HCT116 (cell line): ENCODE measurements at regions not wholly inside any gene's neighbourhood (a gene's known extent, or its start where the extent isn't known, plus 50 kb on each side); places are given as distances from the start of the nearest gene placed in this dataset.

ENCODE experiments used
- ATAC-seq: fragments of 200-7000 bp; cut with Tn5 transposase; 2 replicates; pipeline ENCODE4 v1.9.1; 2020; ENCODE audit warnings: mild to moderate bottlenecking, moderate library complexity
- BruUV-seq: library from RNA; stranded (reverse); fragments of 400-500 nt; replicated peaks from 2 replicates; lab custom pipeline; 2021; lab: Mats Ljungman, UMichigan
- CTCF ChIA-PET: fragments of 300-600 bp; sonication (Branson Sonifier 250); formaldehyde crosslinking; loops from one replicate; lab custom pipeline; 2021; ENCODE audit warnings: antibody characterized with exemption; lab: Charles Lee
- POLR2A ChIA-PET: fragments of 300-600, 350-600 bp; sonication (Branson Sonifier 250); formaldehyde crosslinking; loops from one replicate; lab custom pipeline; 2021; ENCODE audit warnings: antibody characterized with exemption; lab: Charles Lee
- RAD21 ChIA-PET, 2 experiments: fragments of 300-600 bp; sonication (Branson Sonifier 250); formaldehyde crosslinking; loops; one replicate each; lab custom pipeline; 2023; ENCODE audit warnings: low total read pairs in 2 of 2; ENCODE audit not compliant: uncharacterized antibody in 2 of 2, unreplicated experiment in 2 of 2, low non-redundant PET in 1 of 2; lab: Charles Lee
- DNase-seq: peaks from one replicate; pipeline ENCODE4 v3.0.0-alpha.2; 2010; ENCODE audit warnings: low read depth, low spot score
- H2AFZ ChIP-seq: fragments of 200-600 bp; shearing (Covaris generic), sonication (generic); 2 replicates; pipeline ENCODE4 v1.6.1; 2017; ENCODE audit warnings: low read depth, mixed run types, mixed read lengths, antibody characterized with exemption, low read length; ENCODE audit not compliant: poor library complexity, severe bottlenecking
- H3K27ac ChIP-seq: 2 replicates; pipeline ENCODE4 v1.5.1; 2012; ENCODE audit warnings: low read depth, low read length
- H3K27me3 ChIP-seq: fragments of 200-600 bp; sonication (generic); 2 replicates; pipeline ENCODE4 v1.6.1; 2016; ENCODE audit warnings: mixed run types, low read length, mixed read lengths; ENCODE audit not compliant: insufficient read depth
- H3K36me3 ChIP-seq, 2 experiments: fragments of 200-500 bp in 1 of 2; fragments of 200-600 bp in 1 of 2; sonication (Bioruptor generic) in 1 of 2; sonication (generic) in 1 of 2; 2 replicates each; pipeline versions ENCODE4 v1.5.1 to v1.6.1; 2014 to 2016; ENCODE audit warnings: low read length in 2 of 2, inconsistent platforms in 1 of 2, mixed read lengths in 1 of 2, mixed run types in 1 of 2; ENCODE audit not compliant: insufficient read depth in 2 of 2, control insufficient read depth in 1 of 2
- H3K4me1 ChIP-seq, 2 experiments: fragments of 200-600 bp in 1 of 2; sonication (generic) in 1 of 2; 2 replicates each; pipeline versions ENCODE4 v1.5.1 to v1.6.1; 2012 to 2017; ENCODE audit warnings: low read length in 2 of 2, inconsistent platforms in 1 of 2, mild to moderate bottlenecking in 1 of 2, mixed read lengths in 1 of 2, mixed run types in 1 of 2, moderate library complexity in 1 of 2; ENCODE audit not compliant: insufficient read depth in 2 of 2, control insufficient read depth in 1 of 2
- H3K4me2 ChIP-seq: fragments of 200-600 bp; sonication (generic); 2 replicates; pipeline ENCODE4 v1.6.1; 2017; ENCODE audit warnings: mixed run types, low read length, mixed read lengths
- H3K4me3 ChIP-seq, 2 experiments: fragments of 200-600 bp in 1 of 2; sonication (generic) in 1 of 2; replicated peaks in 1 of 2; 2 replicates each; pipeline ENCODE4 v1.5.1; 2011 to 2016; ENCODE audit warnings: low read length in 2 of 2, control low read depth in 1 of 2, low read depth in 1 of 2, mild to moderate bottlenecking in 1 of 2, mixed read lengths in 1 of 2, mixed run types in 1 of 2
- H3K79me2 ChIP-seq: fragments of 200-600 bp; sonication (generic); 2 replicates; pipeline ENCODE4 v1.6.1; 2017; ENCODE audit warnings: mild to moderate bottlenecking, mixed run types, low read length, moderate library complexity, mixed read lengths; ENCODE audit not compliant: insufficient read depth
- H3K9ac ChIP-seq: fragments of 200-600 bp; sonication (generic); 2 replicates; pipeline ENCODE4 v1.6.1; 2016; ENCODE audit warnings: low read length, mixed read lengths
- H3K9me2 ChIP-seq: fragments of 200-600 bp; sonication (generic), shearing (Covaris generic); 2 replicates; pipeline ENCODE4 v1.6.1; 2017; ENCODE audit warnings: mixed run types, mild to moderate bottlenecking, moderate library complexity; ENCODE audit not compliant: insufficient read depth
- H3K9me3 ChIP-seq, 2 experiments: fragments of 200-500 bp in 1 of 2; fragments of 200-600 bp in 1 of 2; sonication (Bioruptor generic) in 1 of 2; sonication (generic) in 1 of 2; 2 replicates each; pipeline ENCODE4 v1.6.1; 2014 to 2017; ENCODE audit warnings: low read length in 2 of 2, mixed read lengths in 2 of 2, inconsistent platforms in 1 of 2, low read depth in 1 of 2, mild to moderate bottlenecking in 1 of 2, mixed run types in 1 of 2, moderate library complexity in 1 of 2; ENCODE audit not compliant: control insufficient read depth in 1 of 2, insufficient read depth in 1 of 2
- H4K20me1 ChIP-seq: fragments of 200-600 bp; sonication (generic), shearing (Covaris generic); 2 replicates; pipeline ENCODE4 v1.6.1; 2017; ENCODE audit warnings: mixed run types, mild to moderate bottlenecking, moderate library complexity; ENCODE audit not compliant: insufficient read depth
- CEBPB ChIP-seq: IDR thresholded peaks from 2 replicates; pipeline ENCODE4 v1.6.1; 2012; ENCODE audit warnings: low read depth
- EGR1 ChIP-seq: IDR thresholded peaks from 2 replicates; pipeline ENCODE4 v1.6.1; 2012; ENCODE audit warnings: low read depth
- EZH2 ChIP-seq: fragments of 200-600 bp; sonication (generic); IDR thresholded peaks from 2 replicates; pipeline ENCODE4 v1.6.1; 2017; ENCODE audit warnings: antibody characterized with exemption, mixed run types
- MAX ChIP-seq: IDR thresholded peaks from 2 replicates; pipeline ENCODE4 v1.6.1; 2012
- RAD21 ChIP-seq: IDR thresholded peaks from 2 replicates; pipeline ENCODE4 v1.6.1; 2012; ENCODE audit warnings: low read depth, mild to moderate bottlenecking
- SIN3A ChIP-seq: IDR thresholded peaks from 2 replicates; pipeline ENCODE4 v1.6.1; 2012; ENCODE audit warnings: low read depth
- SP1 ChIP-seq: IDR thresholded peaks from 2 replicates; pipeline ENCODE4 v1.6.1; 2012; ENCODE audit warnings: low read depth
- SRF ChIP-seq: IDR thresholded peaks from 2 replicates; pipeline ENCODE4 v1.6.1; 2012; ENCODE audit warnings: low read depth
- ZBTB33 ChIP-seq: IDR thresholded peaks from 2 replicates; pipeline ENCODE4 v1.6.1; 2011; ENCODE audit warnings: mild to moderate bottlenecking, low read length, moderate library complexity; ENCODE audit not compliant: insufficient replicate concordance; ENCODE audit errors: extremely low read depth
- ZNF274 ChIP-seq: fragments of 200-500 bp; sonication (Bioruptor generic); IDR thresholded peaks from 2 replicates; pipeline ENCODE4 v1.6.1; 2014; ENCODE audit warnings: mild to moderate bottlenecking, low read depth, low read length, inconsistent platforms
- intact Hi-C: fragments of 100-400 bp; cut with micrococcal nuclease; formaldehyde crosslinking; loops from 2 replicates; pipeline ENCODE4 v1.10.0; 2022

DNA sequence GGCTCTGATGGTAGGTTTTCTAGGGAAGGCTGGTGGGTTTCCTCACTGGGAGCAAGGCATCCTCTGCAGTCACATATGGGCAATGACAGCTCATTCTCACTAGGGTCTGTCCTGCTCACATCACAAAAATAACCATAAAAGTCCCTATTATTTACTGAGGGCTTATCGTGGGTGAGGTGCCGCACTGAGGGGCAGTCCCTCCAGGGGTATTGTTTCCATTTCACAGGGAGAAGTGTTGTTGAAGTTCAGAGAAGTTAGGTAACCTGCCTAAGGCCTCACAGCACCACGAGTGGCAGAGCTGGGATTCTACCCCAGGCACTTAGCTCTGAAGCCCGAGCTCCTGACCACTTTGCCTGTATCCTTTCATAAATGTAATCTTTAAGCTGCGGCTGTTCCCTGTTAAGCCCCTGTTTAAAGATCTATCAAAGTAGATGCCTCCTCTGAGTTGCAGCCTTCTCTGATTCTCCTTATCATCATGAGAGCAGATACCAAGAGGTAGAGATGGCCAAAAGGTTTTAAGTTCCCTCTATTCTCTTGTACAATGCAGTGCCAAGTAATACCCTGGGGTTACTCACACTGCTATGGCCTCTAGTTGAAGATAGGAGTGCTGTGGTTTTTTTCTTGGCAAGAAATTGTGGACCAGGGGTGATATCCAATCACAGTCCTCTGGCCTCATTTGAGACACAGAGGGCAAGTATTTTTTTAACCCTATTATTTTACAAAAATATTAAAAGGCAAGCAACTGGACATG lies 107.0 kb downstream of the RPLP1 start:
- CTCF ChIA-PET = no interaction called here

More for the DNA sequence above, 107.0 kb downstream of the RPLP1 start:
- H3K27ac ChIP-seq = no peak overlapping the region
- no peaks in the 10 kb centered on the region for H3K9me2 ChIP-seq
- H3K27me3 ChIP-seq = no peaks in the 10 kb centered on the region
- no peak overlapping the region for H3K9ac ChIP-seq
- no peak overlapping the region for H2AFZ ChIP-seq
- H3K9me3 ChIP-seq = no peaks in the 10 kb centered on the region
- DNase-seq = no peak
- H3K79me2 ChIP-seq = no peaks in the 10 kb centered on the region
- H3K36me3 ChIP-seq = no peaks in the 10 kb centered on the region
- ChIA-PET POLR2A (no interaction called here), RAD21 (no interaction called here)
- no peak for ATAC-seq
- no peak overlapping the region for H3K4me3 ChIP-seq
- TF ChIP-seq ZBTB33 (no peak), EZH2 (no peak), ZNF274 (no peak), RAD21 (no peak), MAX (no peak), SRF (no peak), EGR1 (no peak), CEBPB (no peak), SP1 (no peak), SIN3A (no peak)
- TF ChIP-seq, all 23 proteins: peak for 0
- no TSS peak for BruUV-seq
- intact Hi-C loops = no loop called here
- peaks cover 7 to 23% of the 10 kb centered on the region in 2 experiments for H3K4me1 ChIP-seq
- H4K20me1 ChIP-seq = no peaks in the 10 kb centered on the region
- no peak overlapping the region for H3K4me2 ChIP-seq
